HCT116 (cell line): ENCODE measurements at regions not wholly inside any gene's neighbourhood (a gene's known extent, or its start where the extent isn't known, plus 50 kb on each side); places are given as distances from the start of the nearest gene placed in this dataset.

Experiments
- ATAC-seq: fragments of 200-7000 bp; cut with Tn5 transposase; 2 replicates; pipeline ENCODE4 v1.9.1; 2020; ENCODE audit warnings: mild to moderate bottlenecking, moderate library complexity
- BruUV-seq: library from RNA; stranded (reverse); fragments of 400-500 nt; replicated peaks from 2 replicates; lab custom pipeline; 2021; lab: Mats Ljungman, UMichigan
- CTCF ChIA-PET: fragments of 300-600 bp; sonication (Branson Sonifier 250); formaldehyde crosslinking; loops from one replicate; lab custom pipeline; 2021; ENCODE audit warnings: antibody characterized with exemption; lab: Charles Lee
- POLR2A ChIA-PET: fragments of 300-600, 350-600 bp; sonication (Branson Sonifier 250); formaldehyde crosslinking; loops from one replicate; lab custom pipeline; 2021; ENCODE audit warnings: antibody characterized with exemption; lab: Charles Lee
- RAD21 ChIA-PET, 2 experiments: fragments of 300-600 bp; sonication (Branson Sonifier 250); formaldehyde crosslinking; loops; one replicate each; lab custom pipeline; 2023; ENCODE audit warnings: low total read pairs in 2 of 2; ENCODE audit not compliant: uncharacterized antibody in 2 of 2, unreplicated experiment in 2 of 2, low non-redundant PET in 1 of 2; lab: Charles Lee
- DNase-seq: peaks from one replicate; pipeline ENCODE4 v3.0.0-alpha.2; 2010; ENCODE audit warnings: low read depth, low spot score
- H2AFZ ChIP-seq: fragments of 200-600 bp; shearing (Covaris generic), sonication (generic); 2 replicates; pipeline ENCODE4 v1.6.1; 2017; ENCODE audit warnings: low read depth, mixed run types, mixed read lengths, antibody characterized with exemption, low read length; ENCODE audit not compliant: poor library complexity, severe bottlenecking
- H3K27ac ChIP-seq: 2 replicates; pipeline ENCODE4 v1.5.1; 2012; ENCODE audit warnings: low read depth, low read length
- H3K27me3 ChIP-seq: fragments of 200-600 bp; sonication (generic); 2 replicates; pipeline ENCODE4 v1.6.1; 2016; ENCODE audit warnings: mixed run types, low read length, mixed read lengths; ENCODE audit not compliant: insufficient read depth
- H3K36me3 ChIP-seq, 2 experiments: fragments of 200-500 bp in 1 of 2; fragments of 200-600 bp in 1 of 2; sonication (Bioruptor generic) in 1 of 2; sonication (generic) in 1 of 2; 2 replicates each; pipeline versions ENCODE4 v1.5.1 to v1.6.1; 2014 to 2016; ENCODE audit warnings: low read length in 2 of 2, inconsistent platforms in 1 of 2, mixed read lengths in 1 of 2, mixed run types in 1 of 2; ENCODE audit not compliant: insufficient read depth in 2 of 2, control insufficient read depth in 1 of 2
- H3K4me1 ChIP-seq, 2 experiments: fragments of 200-600 bp in 1 of 2; sonication (generic) in 1 of 2; 2 replicates each; pipeline versions ENCODE4 v1.5.1 to v1.6.1; 2012 to 2017; ENCODE audit warnings: low read length in 2 of 2, inconsistent platforms in 1 of 2, mild to moderate bottlenecking in 1 of 2, mixed read lengths in 1 of 2, mixed run types in 1 of 2, moderate library complexity in 1 of 2; ENCODE audit not compliant: insufficient read depth in 2 of 2, control insufficient read depth in 1 of 2
- H3K4me2 ChIP-seq: fragments of 200-600 bp; sonication (generic); 2 replicates; pipeline ENCODE4 v1.6.1; 2017; ENCODE audit warnings: mixed run types, low read length, mixed read lengths
- H3K4me3 ChIP-seq, 2 experiments: fragments of 200-600 bp in 1 of 2; sonication (generic) in 1 of 2; replicated peaks in 1 of 2; 2 replicates each; pipeline ENCODE4 v1.5.1; 2011 to 2016; ENCODE audit warnings: low read length in 2 of 2, control low read depth in 1 of 2, low read depth in 1 of 2, mild to moderate bottlenecking in 1 of 2, mixed read lengths in 1 of 2, mixed run types in 1 of 2
- H3K79me2 ChIP-seq: fragments of 200-600 bp; sonication (generic); 2 replicates; pipeline ENCODE4 v1.6.1; 2017; ENCODE audit warnings: mild to moderate bottlenecking, mixed run types, low read length, moderate library complexity, mixed read lengths; ENCODE audit not compliant: insufficient read depth
- H3K9ac ChIP-seq: fragments of 200-600 bp; sonication (generic); 2 replicates; pipeline ENCODE4 v1.6.1; 2016; ENCODE audit warnings: low read length, mixed read lengths
- H3K9me2 ChIP-seq: fragments of 200-600 bp; sonication (generic), shearing (Covaris generic); 2 replicates; pipeline ENCODE4 v1.6.1; 2017; ENCODE audit warnings: mixed run types, mild to moderate bottlenecking, moderate library complexity; ENCODE audit not compliant: insufficient read depth
- H3K9me3 ChIP-seq, 2 experiments: fragments of 200-500 bp in 1 of 2; fragments of 200-600 bp in 1 of 2; sonication (Bioruptor generic) in 1 of 2; sonication (generic) in 1 of 2; 2 replicates each; pipeline ENCODE4 v1.6.1; 2014 to 2017; ENCODE audit warnings: low read length in 2 of 2, mixed read lengths in 2 of 2, inconsistent platforms in 1 of 2, low read depth in 1 of 2, mild to moderate bottlenecking in 1 of 2, mixed run types in 1 of 2, moderate library complexity in 1 of 2; ENCODE audit not compliant: control insufficient read depth in 1 of 2, insufficient read depth in 1 of 2
- H4K20me1 ChIP-seq: fragments of 200-600 bp; sonication (generic), shearing (Covaris generic); 2 replicates; pipeline ENCODE4 v1.6.1; 2017; ENCODE audit warnings: mixed run types, mild to moderate bottlenecking, moderate library complexity; ENCODE audit not compliant: insufficient read depth
- CEBPB ChIP-seq: IDR thresholded peaks from 2 replicates; pipeline ENCODE4 v1.6.1; 2012; ENCODE audit warnings: low read depth
- EGR1 ChIP-seq: IDR thresholded peaks from 2 replicates; pipeline ENCODE4 v1.6.1; 2012; ENCODE audit warnings: low read depth
- EZH2phosphoT487 ChIP-seq: fragments of 200-600 bp; IDR thresholded peaks from 2 replicates; pipeline ENCODE4 v1.6.1; 2018; ENCODE audit warnings: antibody characterized with exemption, borderline replicate concordance
- POLR2AphosphoS5 ChIP-seq: IDR thresholded peaks from 2 replicates; pipeline ENCODE4 v1.6.1; 2011; ENCODE audit warnings: mild to moderate bottlenecking, low read depth, low read length, moderate library complexity
- SRF ChIP-seq: IDR thresholded peaks from 2 replicates; pipeline ENCODE4 v1.6.1; 2012; ENCODE audit warnings: low read depth
- intact Hi-C: fragments of 100-400 bp; cut with micrococcal nuclease; formaldehyde crosslinking; loops from 2 replicates; pipeline ENCODE4 v1.10.0; 2022

- Histone ChIP-seq H4K20me1 (no peaks in the 10 kb centered on the region), H3K79me2 (no peaks in the 10 kb centered on the region), H3K27ac (no peak overlapping the region), H3K4me3 (no peak overlapping the region), H2AFZ (no peak overlapping the region), H3K9me2 (no peaks in the 10 kb centered on the region), H3K4me1 (no peaks in the 10 kb centered on the region), H3K9ac (no peak overlapping the region), H3K36me3 (no peaks in the 10 kb centered on the region), H3K4me2 (no peak overlapping the region), H3K27me3 (no peaks in the 10 kb centered on the region), H3K9me3 (peaks cover 1 to 3% of the 10 kb centered on the region in 2 experiments; a peak in 3 of 4 replicates)
- TF ChIP-seq CEBPB (no peak), POLR2AphosphoS5 (no peak)
- ChIA-PET CTCF (no interaction called here), POLR2A (no interaction called here), RAD21 (no interaction called here)
- BruUV-seq, result no TSS peak
- no peak for DNase-seq
- intact Hi-C loops, result no loop called here
- ATAC-seq, result no peak
These were observed 1057.3 kb downstream of the ADGRL2 start for GRCh38 chr1:82858031-82858430.

GRCh38 chr1:82849460-82849859, 1048.7 kb downstream of the ADGRL2 start:
- ChIA-PET RAD21 (no interaction called here), POLR2A (no interaction called here), CTCF (no interaction called here)
- H3K27ac ChIP-seq, result no peak overlapping the region
- H2AFZ ChIP-seq, result no peak overlapping the region
- H3K9me3 ChIP-seq, result peaks cover 0 to 3% of the 10 kb centered on the region in 2 experiments; a peak in 2 of 4 replicates
- H3K4me2 ChIP-seq, result no peak overlapping the region
- intact Hi-C loops, result no loop called here
- no peak overlapping the region for H3K9ac ChIP-seq
- no peaks in the 10 kb centered on the region for H3K4me1 ChIP-seq
- no peaks in the 10 kb centered on the region for H3K79me2 ChIP-seq
- H3K4me3 ChIP-seq, result no peak overlapping the region
- H3K27me3 ChIP-seq, result no peaks in the 10 kb centered on the region
- BruUV-seq, result no TSS peak
- H4K20me1 ChIP-seq, result no peaks in the 10 kb centered on the region
- H3K36me3 ChIP-seq, result no peaks in the 10 kb centered on the region
- no peaks in the 10 kb centered on the region for H3K9me2 ChIP-seq
- ATAC-seq (no peak), DNase-seq (no peak)
- TF ChIP-seq EGR1, result no peak
- TF ChIP-seq EZH2phosphoT487, result no peak
- no peak for TF ChIP-seq SRF
